NCI-H226 (cell line): ENCODE measurements at regions not wholly inside any gene's neighbourhood (a gene's known extent, or its start where the extent isn't known, plus 50 kb on each side); places are given as distances from the start of the nearest gene placed in this dataset.

Experiments used
- DNase-seq: peaks from one replicate; pipeline ENCODE4 v3.0.0-alpha.2; 2015

- DNase-seq = no peak
Observed at GRCh38 chr9:105928416-105928815, 234.1 kb downstream of the TMEM38B start.

GRCh38 chr9:105930011-105930627, 235.8 kb downstream of the TMEM38B start:
- no peak for DNase-seq

- no peak for DNase-seq
Observed at GRCh38 chr9:105932276-105932675, 237.9 kb downstream of the TMEM38B start.

- DNase-seq = no peak
Observed at GRCh38 chr9:105950448-105950847, 256.1 kb downstream of the TMEM38B start.

GRCh38 chr9:105950894-105951293, 256.6 kb downstream of the TMEM38B start:
- DNase-seq = no peak

- DNase-seq = no peak
Observed at GRCh38 chr9:105954517-105954916, 260.2 kb downstream of the TMEM38B start.

GRCh38 chr9:105957830-105958229, 263.5 kb downstream of the TMEM38B start:
- no peak for DNase-seq

GRCh38 chr9:105958587-105958986, 264.2 kb downstream of the TMEM38B start:
- no peak for DNase-seq

GRCh38 chr9:105959531-105959930, 265.2 kb downstream of the TMEM38B start:
- DNase-seq = no peak

- DNase-seq = no peak
Observed at GRCh38 chr9:105963343-105964099, 269.2 kb downstream of the TMEM38B start.

GRCh38 chr9:105964156-105964555, 269.8 kb downstream of the TMEM38B start:
- no peak for DNase-seq

GRCh38 chr9:105966834-105967233, 272.5 kb downstream of the TMEM38B start:
- no peak for DNase-seq

GRCh38 chr9:105967248-105967647, 272.9 kb downstream of the TMEM38B start:
- no peak for DNase-seq

GRCh38 chr9:105967797-105968196, 273.5 kb downstream of the TMEM38B start:
- DNase-seq = no peak

- DNase-seq = no peak
Observed at GRCh38 chr9:105968811-105969466, 274.6 kb downstream of the TMEM38B start.

GRCh38 chr9:105969636-105970035, 275.3 kb downstream of the TMEM38B start:
- DNase-seq = no peak

GRCh38 chr9:105971986-105972385, 277.6 kb downstream of the TMEM38B start:
- DNase-seq = no peak

- no peak for DNase-seq
Observed at GRCh38 chr9:105972466-105973204, 278.3 kb downstream of the TMEM38B start.

GRCh38 chr9:105973951-105974351, 279.6 kb downstream of the TMEM38B start:
- DNase-seq = no peak

- no peak for DNase-seq
Observed at GRCh38 chr9:105975886-105976645, 281.7 kb downstream of the TMEM38B start.

GRCh38 chr9:105978336-105978735, 284.0 kb downstream of the TMEM38B start:
- no peak for DNase-seq

- DNase-seq = no peak
Observed at GRCh38 chr9:105978826-105979225, 284.5 kb downstream of the TMEM38B start.

- no peak for DNase-seq
Observed at GRCh38 chr9:105979290-105979689, 284.9 kb downstream of the TMEM38B start.
